Fibroblast of skin of right quadriceps (primary cell): ENCODE measurements at regions not wholly inside any gene's neighbourhood (a gene's known extent, or its start where the extent isn't known, plus 50 kb on each side); places are given as distances from the start of the nearest gene placed in this dataset.
A peak's percentile ranks its signal among the peaks of the same experiment; 100 is the strongest.

Experiments
- DNase-seq: peaks from one replicate; pipeline ENCODE4 v3.0.0-alpha.2; 2013

- DNase-seq, result peak; percentile 99
Measured at GRCh38 chr9:81389569-81389993, 299.8 kb downstream of the TLE1 start.

DNA sequence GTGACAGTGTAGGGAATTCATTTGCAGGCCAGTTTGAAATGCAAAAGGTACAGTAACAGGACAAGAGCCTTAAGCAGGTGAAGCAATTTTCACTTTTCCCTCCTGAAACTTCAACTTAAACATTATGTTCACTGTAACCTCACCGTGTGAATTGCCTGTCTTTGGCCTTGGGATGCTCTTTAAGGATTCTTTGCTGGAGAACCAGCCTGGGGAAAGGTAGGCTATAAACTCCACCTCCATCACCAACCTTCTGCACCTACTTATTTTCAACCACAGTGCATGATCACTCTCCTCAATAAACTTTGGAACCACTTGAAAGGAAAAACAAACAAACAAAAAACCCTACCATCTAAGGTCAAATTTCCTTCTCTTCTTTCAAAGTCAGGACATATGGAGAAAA, 300.5 kb downstream of the TLE1 start:
- DNase-seq, result no peak

DNA sequence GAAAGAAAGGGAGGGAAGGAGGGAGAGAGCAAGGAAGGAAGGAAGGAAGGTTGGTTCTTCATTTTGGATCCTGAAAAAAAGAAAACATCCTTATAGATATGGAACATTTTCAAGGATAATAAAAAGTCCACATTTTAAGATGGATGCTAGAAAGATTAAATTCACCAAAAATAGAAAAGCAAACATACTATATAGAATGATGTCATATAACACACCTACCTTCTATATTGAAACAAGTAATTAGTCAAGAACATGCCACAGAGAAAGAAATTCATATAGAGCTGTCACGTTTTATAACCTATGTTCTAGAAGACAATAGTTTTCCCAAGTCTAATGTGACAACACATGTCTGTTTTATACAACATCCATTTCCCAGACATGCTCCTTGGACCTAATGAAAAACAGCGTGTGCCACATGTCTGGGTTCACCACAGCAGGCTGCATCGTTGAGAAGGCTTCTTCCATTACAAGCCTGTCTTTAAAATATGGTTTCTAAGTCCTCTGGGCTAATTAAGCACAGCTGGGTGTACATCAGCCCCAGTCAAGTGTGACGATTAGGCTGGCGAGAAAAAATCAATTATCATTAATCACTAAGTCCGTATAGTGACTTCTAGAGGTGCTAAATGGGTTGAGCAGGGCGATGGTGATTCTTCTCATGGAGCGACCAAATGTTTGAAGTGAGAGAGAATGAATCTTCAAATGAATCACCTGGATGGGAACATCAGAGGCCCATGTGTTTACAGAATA, 301.8 kb downstream of the TLE1 start:
- no peak for DNase-seq

GRCh38 chr9:81384911-81385310, 304.4 kb downstream of the TLE1 start:
- no peak for DNase-seq

- no peak for DNase-seq
Measured at GRCh38 chr9:81382281-81382680, 307.1 kb downstream of the TLE1 start.

GRCh38 chr9:81381694-81382093, 307.7 kb downstream of the TLE1 start:
- no peak for DNase-seq

DNA sequence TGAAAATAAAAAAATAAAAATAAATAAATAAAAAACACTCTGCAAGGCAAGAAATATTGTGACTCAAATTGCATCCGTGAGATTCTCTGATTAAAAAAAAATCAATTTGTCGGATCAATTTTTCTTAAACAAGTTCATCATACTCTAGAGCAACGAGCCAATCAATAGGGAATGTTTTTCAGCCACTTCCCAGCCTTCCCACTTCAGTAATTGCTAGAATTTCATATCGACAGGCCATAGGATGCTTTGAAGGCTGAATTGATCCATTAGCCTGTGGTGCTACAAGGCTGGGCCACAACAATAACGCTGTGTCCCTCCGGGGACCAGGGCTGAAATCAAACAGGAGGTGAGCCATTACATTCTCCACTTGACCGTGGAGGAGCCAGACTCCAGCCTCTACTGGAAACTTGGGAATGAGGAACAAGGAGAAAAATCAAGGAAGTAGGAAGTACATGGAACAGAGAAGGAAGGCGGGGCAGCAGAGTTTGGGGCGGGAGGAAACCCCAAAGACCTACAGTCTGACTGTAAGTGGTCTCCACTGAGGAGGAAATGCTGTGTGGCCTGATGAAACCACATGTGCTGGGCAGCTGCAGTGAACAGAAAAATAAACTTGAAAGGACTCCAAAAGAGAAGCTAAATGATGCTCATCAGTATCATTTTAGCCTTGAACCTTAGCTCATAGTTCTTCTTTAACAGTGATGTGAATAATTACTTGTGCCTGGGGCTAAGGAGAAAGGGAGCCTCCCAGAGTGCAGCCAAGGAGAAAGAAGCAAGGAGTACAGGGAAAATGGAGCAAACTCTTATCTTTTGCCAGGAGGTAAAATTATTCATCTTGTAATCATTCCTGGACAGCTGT, 308.6 kb downstream of the TLE1 start:
- DNase-seq, result no peak

- peak; percentile 70 for DNase-seq
Measured at GRCh38 chr9:81379655-81380054, 309.7 kb downstream of the TLE1 start.

- DNase-seq, result no peak
Measured at GRCh38 chr9:81377921-81378320, 311.4 kb downstream of the TLE1 start.

DNA sequence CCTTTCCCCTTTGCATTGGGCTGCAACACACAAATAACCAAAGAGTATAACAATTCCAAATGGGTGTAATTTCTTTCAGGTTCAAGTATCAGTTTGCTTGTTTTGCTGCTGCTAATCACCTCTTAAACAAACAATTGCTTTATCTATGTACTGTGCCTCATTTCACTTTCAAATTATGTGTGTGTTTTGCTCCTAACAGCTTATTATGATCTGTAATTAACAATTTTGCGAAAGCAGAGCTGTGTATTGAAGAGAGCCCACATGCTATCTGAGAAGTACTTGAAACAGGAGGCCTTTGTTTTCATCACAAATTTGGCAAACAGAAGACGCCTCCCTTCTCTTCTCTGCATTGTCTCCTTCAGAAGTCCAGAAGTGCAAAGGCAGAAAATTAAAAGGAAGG, 312.0 kb downstream of the TLE1 start:
- DNase-seq, result no peak

GRCh38 chr9:81375187-81376100, 313.9 kb downstream of the TLE1 start:
- DNase-seq, result no peak

GRCh38 chr9:81374459-81375186, 314.7 kb downstream of the TLE1 start:
- no peak for DNase-seq

GRCh38 chr9:81373294-81373693, 316.1 kb downstream of the TLE1 start:
- DNase-seq, result no peak

DNA sequence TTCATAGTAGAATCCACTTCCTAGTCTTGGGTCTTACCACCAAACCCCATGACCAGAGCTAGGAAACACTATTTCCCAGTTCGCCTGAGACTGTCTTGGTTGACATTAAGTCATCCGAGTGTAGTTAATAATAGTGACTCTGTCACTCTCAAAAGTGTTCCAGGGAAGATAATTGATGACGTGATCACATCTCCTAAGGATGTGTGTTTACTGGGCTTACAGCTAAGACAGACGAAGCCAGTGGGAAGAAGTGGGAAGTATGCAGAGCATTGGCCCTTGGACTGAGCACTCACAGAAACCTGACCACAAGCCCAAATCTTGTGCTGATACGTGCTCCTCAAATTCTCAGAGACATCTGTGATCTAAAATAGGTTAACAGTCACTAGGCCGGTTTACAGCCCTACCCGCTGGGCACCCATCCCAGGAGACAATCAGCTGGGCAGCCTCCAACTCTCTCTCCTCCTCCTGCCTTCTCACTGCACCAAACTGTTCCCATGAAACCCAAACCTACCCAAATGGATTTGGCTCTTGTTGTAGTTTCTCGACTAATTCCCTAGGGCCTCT, 316.6 kb downstream of the TLE1 start:
- DNase-seq, result no peak

DNA sequence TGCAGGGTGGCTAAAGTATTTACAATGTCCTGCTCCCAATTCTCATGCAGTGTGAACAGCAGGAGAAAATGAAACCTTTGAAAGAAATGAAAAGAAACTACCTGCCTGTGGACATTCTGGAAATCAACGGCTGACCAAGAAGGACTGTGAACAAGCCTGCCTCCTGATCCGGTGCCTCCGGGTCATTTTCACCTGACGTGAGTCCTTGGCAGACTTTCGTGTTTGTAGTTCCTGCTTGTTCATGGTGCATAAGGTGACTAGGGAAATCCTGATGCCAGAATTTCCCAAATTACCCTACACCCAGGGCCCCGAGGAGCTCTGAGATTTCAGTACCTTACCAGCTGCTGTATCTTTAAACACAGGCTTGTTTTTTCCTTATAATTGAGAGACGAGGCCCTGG, 317.5 kb downstream of the TLE1 start:
- DNase-seq, result no peak

DNA sequence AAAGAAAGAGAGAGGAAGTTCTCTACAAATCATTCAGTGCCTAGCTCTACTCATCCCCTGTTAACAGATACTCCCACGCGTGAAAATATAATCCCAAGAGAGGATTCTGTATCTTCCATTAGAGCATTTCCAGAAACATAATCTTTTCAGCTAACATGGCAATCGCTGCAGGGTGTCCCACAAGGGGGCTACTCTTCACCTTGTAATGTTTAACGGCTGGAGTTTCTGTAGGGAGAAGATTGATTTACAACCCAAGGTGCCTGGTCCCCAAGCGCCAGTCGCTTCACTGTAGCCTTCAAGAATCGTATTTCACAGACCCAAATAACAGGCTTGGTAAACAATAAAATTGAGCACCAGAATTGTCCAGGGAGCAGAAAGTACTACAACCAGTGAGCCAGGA, 318.7 kb downstream of the TLE1 start:
- no peak for DNase-seq

- no peak for DNase-seq
Measured at GRCh38 chr9:81370096-81370495, 319.3 kb downstream of the TLE1 start.

GRCh38 chr9:81369121-81369520, 320.2 kb downstream of the TLE1 start:
- no peak for DNase-seq

- no peak for DNase-seq
Measured at GRCh38 chr9:81363916-81364480, 325.3 kb downstream of the TLE1 start.

DNA sequence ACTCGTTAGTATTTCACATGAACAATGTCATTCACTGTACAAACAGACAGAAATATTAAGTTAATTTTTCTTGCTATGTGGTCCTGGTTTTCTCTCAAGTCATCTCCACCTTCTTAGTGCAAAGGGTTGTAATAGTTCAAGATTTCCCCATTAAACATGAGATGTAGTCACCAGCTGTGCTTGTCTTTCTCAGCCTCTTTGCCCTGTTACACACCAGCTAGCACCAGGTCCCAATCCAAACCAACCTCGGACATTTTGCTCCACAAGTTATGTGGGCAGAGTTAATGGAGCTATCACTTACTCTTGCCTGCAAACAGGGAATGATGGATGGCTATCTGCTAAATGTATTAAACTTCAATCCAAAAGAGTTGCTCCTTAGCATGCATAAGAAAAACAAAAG, 328.1 kb downstream of the TLE1 start:
- DNase-seq, result no peak

DNA sequence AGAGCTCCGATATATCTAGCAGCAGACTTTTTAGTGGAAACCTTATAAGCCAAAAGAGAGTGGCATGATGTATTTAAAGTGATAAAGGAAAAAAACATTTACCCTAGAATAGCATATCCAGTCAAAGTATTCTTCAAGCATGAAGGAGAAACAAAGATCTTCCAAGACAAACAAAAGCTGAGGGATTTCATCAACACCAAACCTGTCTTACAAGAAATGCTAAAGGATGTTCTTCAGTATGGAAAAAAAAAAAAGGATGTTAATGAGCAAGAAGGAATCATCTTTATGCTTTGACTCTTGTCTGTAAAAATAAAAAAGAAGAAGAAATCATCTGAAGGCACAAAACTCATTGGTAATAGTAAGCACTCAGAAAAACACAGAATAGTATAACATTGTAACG, 338.2 kb downstream of the TLE1 start:
- DNase-seq, result no peak

DNA sequence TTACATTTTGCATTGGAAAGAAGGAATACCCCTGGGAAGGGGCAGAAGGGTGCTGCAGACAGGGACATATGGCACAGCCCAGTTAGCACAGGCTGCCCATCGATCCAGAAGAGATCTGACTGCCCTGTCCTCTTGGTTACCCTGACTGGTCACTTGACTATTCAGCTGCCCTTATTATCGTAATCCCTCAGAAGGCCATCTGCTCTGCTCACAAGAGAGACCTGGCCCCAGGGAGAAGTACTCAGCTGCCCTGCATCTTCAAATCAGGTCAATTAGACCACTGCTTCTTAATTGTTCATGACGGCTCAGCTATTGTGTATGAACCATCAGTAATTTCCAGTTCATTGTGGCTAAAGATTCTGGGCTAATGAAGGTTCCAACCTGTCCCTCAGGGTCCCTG, 345.0 kb downstream of the TLE1 start:
- DNase-seq, result no peak
